H1 (cell line): ENCODE measurements at regions not wholly inside any gene's neighbourhood (a gene's known extent, or its start where the extent isn't known, plus 50 kb on each side); places are given as distances from the start of the nearest gene placed in this dataset.
A peak's percentile ranks its signal among the peaks of the same experiment; 100 is the strongest.

ENCODE experiments used
- CHD7 ChIP-seq: fragments of 300-600 bp; sonication (generic); IDR thresholded peaks from 2 replicates; pipeline ENCODE4 v1.7.1; 2012; ENCODE audit warnings: low read length, moderate library complexity, mild to moderate bottlenecking, inconsistent platforms; ENCODE audit not compliant: insufficient replicate concordance
- CTCF ChIP-seq, 3 experiments: IDR thresholded peaks; 1 replicate in 2 of 3; 2 replicates in 1 of 3; pipeline versions ENCODE4 v1.5.1 to v1.6.1; 2011; ENCODE audit warnings: low read length in 3 of 3, mild to moderate bottlenecking in 3 of 3, inconsistent platforms in 2 of 3, low read depth in 1 of 3, moderate library complexity in 1 of 3; ENCODE audit not compliant: insufficient read depth in 1 of 3; ENCODE audit errors: control extremely low read depth in 1 of 3
- EZH2 ChIP-seq: fragments of 200-600 bp; sonication (generic); IDR thresholded peaks from 2 replicates; pipeline ENCODE4 v1.7.1; 2012; ENCODE audit warnings: low read depth, mild to moderate bottlenecking, moderate library complexity, low read length, inconsistent platforms; ENCODE audit not compliant: severe bottlenecking
- HDAC2 ChIP-seq, 2 experiments: fragments of 300-600 bp in 1 of 2; sonication (generic) in 1 of 2; IDR thresholded peaks; 2 replicates each; pipeline ENCODE4 v1.6.1; 2011 to 2012; ENCODE audit warnings: low read depth in 2 of 2, low read length in 2 of 2, mild to moderate bottlenecking in 2 of 2, moderate library complexity in 2 of 2, borderline replicate concordance in 1 of 2, inconsistent platforms in 1 of 2
- TBP ChIP-seq: IDR thresholded peaks from 2 replicates; pipeline ENCODE4 v1.6.1; 2011; ENCODE audit warnings: low read depth, low read length, improper control_type of control experiment

GRCh38 chr6:28824793-28825731 lies 98.7 kb downstream of the TRIM27 start (continued):
- TF ChIP-seq CHD7: no peak
- TF ChIP-seq HDAC2 (IDR thresholded peaks at IDR 0.05; ENCODE audit: borderline replicate concordance in 1 of 2, low read depth in 2 of 2, low read length in 2 of 2): no peak
- TF ChIP-seq EZH2: peak; percentile 91
- TF ChIP-seq CTCF (IDR thresholded peaks at IDR 0.05; ENCODE audit: control extremely low read depth in 1 of 3, insufficient read depth in 1 of 3, low read depth in 1 of 3, low read length in 3 of 3): no peak
- TF ChIP-seq TBP: no peak
